Endothelial cell of umbilical vein (primary cell): ENCODE measurements at regions not wholly inside any gene's neighbourhood (a gene's known extent, or its start where the extent isn't known, plus 50 kb on each side); places are given as distances from the start of the nearest gene placed in this dataset.

Experiments
- EZH2 ChIP-seq: IDR thresholded peaks from 2 replicates; pipeline ENCODE4 v1.6.1; 2012; ENCODE audit warnings: borderline replicate concordance, low read depth, mild to moderate bottlenecking, moderate library complexity, low read length, inconsistent platforms; ENCODE audit not compliant: severe bottlenecking
- POLR2A ChIP-seq: IDR thresholded peaks from 2 replicates; pipeline ENCODE4 v1.6.1; 2012; ENCODE audit warnings: low read depth, mild to moderate bottlenecking, control low read depth, low read length
- POLR2AphosphoS5 ChIP-seq: IDR thresholded peaks from 2 replicates; pipeline ENCODE4 v1.6.1; 2012; ENCODE audit warnings: low read depth, mild to moderate bottlenecking, control low read depth, low read length, moderate library complexity; ENCODE audit not compliant: insufficient read depth
- TF ChIP-seq, protein P1 (sequence below), 2 donors: IDR thresholded peaks; 1 replicate in 1 of 2; 2 replicates in 1 of 2; pipeline ENCODE4 v1.5.1; 2011; ENCODE audit warnings: low read length in 2 of 2, mild to moderate bottlenecking in 2 of 2, moderate library complexity in 2 of 2, control low read depth in 1 of 2, inconsistent platforms in 1 of 2, low read depth in 1 of 2; ENCODE audit not compliant: insufficient read depth in 1 of 2; ENCODE audit errors: extremely low read depth in 1 of 2

DNA sequence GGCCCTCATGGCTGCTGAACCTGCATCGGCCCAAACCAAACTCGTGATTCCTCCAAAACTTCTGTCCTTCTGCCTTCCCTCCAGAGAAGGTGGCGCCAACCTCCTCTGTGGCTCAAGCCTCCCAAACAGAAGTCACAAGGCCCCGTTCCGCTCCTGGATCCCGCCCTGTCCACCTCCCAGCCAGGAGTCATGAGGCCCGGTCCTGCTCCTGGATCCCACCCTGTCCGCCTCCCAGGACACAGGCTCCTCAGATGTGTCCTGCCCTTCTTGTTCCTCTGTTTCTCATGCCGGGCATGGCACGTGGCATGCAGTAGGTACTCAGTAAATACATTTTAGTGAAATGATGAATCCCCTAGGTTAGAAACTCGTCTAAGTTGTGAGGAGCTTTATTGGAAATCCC is 94.2 kb upstream of the SFSWAP start:
- TF ChIP-seq, protein P1, sequence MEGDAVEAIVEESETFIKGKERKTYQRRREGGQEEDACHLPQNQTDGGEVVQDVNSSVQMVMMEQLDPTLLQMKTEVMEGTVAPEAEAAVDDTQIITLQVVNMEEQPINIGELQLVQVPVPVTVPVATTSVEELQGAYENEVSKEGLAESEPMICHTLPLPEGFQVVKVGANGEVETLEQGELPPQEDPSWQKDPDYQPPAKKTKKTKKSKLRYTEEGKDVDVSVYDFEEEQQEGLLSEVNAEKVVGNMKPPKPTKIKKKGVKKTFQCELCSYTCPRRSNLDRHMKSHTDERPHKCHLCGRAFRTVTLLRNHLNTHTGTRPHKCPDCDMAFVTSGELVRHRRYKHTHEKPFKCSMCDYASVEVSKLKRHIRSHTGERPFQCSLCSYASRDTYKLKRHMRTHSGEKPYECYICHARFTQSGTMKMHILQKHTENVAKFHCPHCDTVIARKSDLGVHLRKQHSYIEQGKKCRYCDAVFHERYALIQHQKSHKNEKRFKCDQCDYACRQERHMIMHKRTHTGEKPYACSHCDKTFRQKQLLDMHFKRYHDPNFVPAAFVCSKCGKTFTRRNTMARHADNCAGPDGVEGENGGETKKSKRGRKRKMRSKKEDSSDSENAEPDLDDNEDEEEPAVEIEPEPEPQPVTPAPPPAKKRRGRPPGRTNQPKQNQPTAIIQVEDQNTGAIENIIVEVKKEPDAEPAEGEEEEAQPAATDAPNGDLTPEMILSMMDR (IDR thresholded peaks at IDR 0.05; ENCODE audit: extremely low read depth in 1 of 2, insufficient read depth in 1 of 2, low read depth in 1 of 2, low read length in 2 of 2) = no peak
- TF ChIP-seq EZH2 (no peak), POLR2A (no peak), POLR2AphosphoS5 (no peak)
